Esophagus squamous epithelium (tissue), 5 donors: ENCODE measurements at regions not wholly inside any gene's neighbourhood (a gene's known extent, or its start where the extent isn't known, plus 50 kb on each side); places are given as distances from the start of the nearest gene placed in this dataset.

Experiments
- DNase-seq: peaks from one replicate; lab custom pipeline; 2025; lab: John Stamatoyannopoulos, UW
- H3K27ac ChIP-seq, 4 donors: fragments of 200-600 bp; sonication (generic); one replicate each; pipeline ENCODE4 v1.5.1; 2016 to 2019; ENCODE audit warnings: mild to moderate bottlenecking in 1 of 4
- H3K27me3 ChIP-seq, 4 donors: fragments of 200-600 bp; sonication (generic); 1 replicate in 3 of 4; 2 replicates in 1 of 4; pipeline versions ENCODE4 v1.5.1 to v1.6.0; 2017 to 2021; ENCODE audit warnings: antibody characterized with exemption in 1 of 4
- H3K36me3 ChIP-seq, 3 donors: fragments of 200-600 bp; sonication (generic); one replicate each; pipeline ENCODE4 v1.5.1; 2016 to 2019
- H3K4me1 ChIP-seq, 3 donors: fragments of 200-600 bp; sonication (generic); one replicate each; pipeline ENCODE4 v1.5.1; 2017 to 2019
- H3K4me3 ChIP-seq, 4 donors: fragments of 200-600 bp; sonication (generic); 1 replicate in 3 of 4; 2 replicates in 1 of 4; pipeline ENCODE4 v1.5.1; 2016 to 2019; ENCODE audit warnings: mild to moderate bottlenecking in 2 of 4, moderate library complexity in 1 of 4
- H3K9me3 ChIP-seq, 3 donors: fragments of 200-600 bp; sonication (generic); one replicate each; pipeline ENCODE4 v1.5.1; 2016 to 2019
- CTCF ChIP-seq, 6 experiments: fragments of 450-650 bp in 4 of 6; fragments of 200-600 bp in 2 of 6; sonication (generic) in 2 of 6; IDR thresholded peaks; one replicate each; pipeline ENCODE4 v1.5.1; 2016 to 2019; ENCODE audit warnings: antibody characterized with exemption in 6 of 6, mild to moderate bottlenecking in 4 of 6, moderate library complexity in 4 of 6
- POLR2A ChIP-seq, 4 donors: fragments of 450-650 bp; IDR thresholded peaks; one replicate each; pipeline ENCODE4 v1.6.1; 2017; ENCODE audit warnings: antibody characterized with exemption in 4 of 4, mild to moderate bottlenecking in 4 of 4, moderate library complexity in 3 of 4
- WGBS, 2 donors: methylation state at CpG; one replicate each; pipeline ENCODE4 v1.1.5; 2018; 5-methylcytosine and 5-hydroxymethylcytosine counted together
- intact Hi-C: fragments of 100-400 bp; cut with DNase I; formaldehyde crosslinking; loops from one replicate; pipeline ENCODE4 v1.15.0; 2022
- donor health status: DM: yes; HTN: yes; CAD: no.

GRCh38 chr2:143918465-143918989, 601.4 kb downstream of the ZEB2 start:
- WGBS, 2 donors: 100% methylated on average over 1 of the region's 1 CpG
- Histone ChIP-seq H3K4me3 (no peak overlapping the region), H3K4me1 (no peaks in the 10 kb centered on the region), H3K27me3 (no peaks in the 10 kb centered on the region), H3K36me3 (no peaks in the 10 kb centered on the region), H3K27ac (no peak overlapping the region), H3K9me3 (peaks cover 0 to 18% (median 6%) of the 10 kb centered on the region in 3 donors)
- DNase-seq: no peak
- no peak for TF ChIP-seq POLR2A (IDR thresholded peaks at IDR 0.05)
- TF ChIP-seq CTCF (IDR thresholded peaks at IDR 0.05): no peak
- intact Hi-C loops: no loop called here

DNA sequence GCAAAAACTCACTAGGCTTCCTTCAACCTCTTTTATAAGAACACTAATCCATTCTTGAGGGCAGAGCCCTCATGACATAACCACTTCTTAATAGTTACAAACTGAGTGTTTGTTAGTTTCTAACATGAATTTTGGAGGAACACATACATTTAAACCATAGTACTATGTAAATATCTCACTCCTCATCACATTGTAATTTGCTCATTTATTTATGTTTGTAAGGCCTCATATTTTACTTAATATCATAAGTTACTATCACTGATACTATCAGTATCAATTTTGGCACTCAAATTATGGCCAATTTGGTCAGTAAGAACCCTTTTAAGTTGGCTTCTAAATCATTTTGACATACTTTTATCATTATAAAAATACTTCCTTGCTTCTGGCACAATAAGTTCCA, 603.1 kb downstream of the ZEB2 start:
- intact Hi-C loops: no loop called here
- DNase-seq: no peak
- no peak for TF ChIP-seq POLR2A (IDR thresholded peaks at IDR 0.05)
- TF ChIP-seq CTCF (IDR thresholded peaks at IDR 0.05): no peak
- Histone ChIP-seq H3K36me3 (no peaks in the 10 kb centered on the region), H3K27me3 (no peaks in the 10 kb centered on the region), H3K4me3 (no peak overlapping the region), H3K27ac (no peak overlapping the region), H3K9me3 (peaks cover 0 to 18% (median 6%) of the 10 kb centered on the region in 3 donors), H3K4me1 (no peaks in the 10 kb centered on the region)

DNA sequence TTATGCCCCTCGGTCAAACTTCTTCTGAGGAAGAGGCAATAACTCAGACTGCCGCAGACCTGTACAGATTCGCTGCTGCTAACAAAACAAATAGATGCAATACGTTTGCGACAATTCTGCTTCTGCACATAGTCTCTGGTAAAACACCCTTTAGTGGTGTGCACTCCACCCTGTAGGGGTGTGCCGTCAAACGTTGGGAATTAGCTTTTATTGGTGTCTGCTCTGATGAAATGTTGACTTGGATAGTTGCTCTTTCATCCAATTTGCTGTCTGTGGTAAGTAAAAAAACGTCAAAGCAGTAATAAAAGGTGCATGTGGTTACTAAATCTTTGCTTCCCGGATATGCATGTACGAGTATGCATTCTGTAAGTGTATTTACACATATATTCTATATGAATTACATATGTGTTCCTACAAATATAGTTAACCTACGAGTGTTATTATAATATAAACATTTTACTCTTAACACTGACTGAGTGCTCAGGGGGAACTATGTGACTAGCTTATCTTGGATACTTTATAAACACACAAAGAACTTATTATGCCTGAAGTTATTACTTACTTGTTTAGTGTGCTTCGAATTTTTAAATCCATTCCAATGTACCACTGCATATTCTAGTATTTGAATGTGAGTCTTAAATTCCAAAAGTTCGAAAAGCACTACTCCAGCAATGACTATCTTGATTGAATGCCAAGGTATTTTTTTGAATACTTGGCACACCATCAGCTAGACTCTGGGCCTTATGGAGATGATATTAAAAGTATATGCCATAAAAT, 610.2 kb downstream of the ZEB2 start:
- TF ChIP-seq POLR2A (IDR thresholded peaks at IDR 0.05) (no peak), CTCF (IDR thresholded peaks at IDR 0.05) (no peak)
- no peaks in the 10 kb centered on the region for H3K27me3 ChIP-seq
- WGBS, 2 donors: 62 to 78% methylated on average over 13 of the region's 13 CpGs
- intact Hi-C loops: no loop called here
- no peaks in the 10 kb centered on the region for H3K36me3 ChIP-seq
- no peak overlapping the region for H3K27ac ChIP-seq
- no peaks in the 10 kb centered on the region for H3K4me1 ChIP-seq
- no peak for DNase-seq
- H3K4me3 ChIP-seq: no peak overlapping the region
- H3K9me3 ChIP-seq: no peaks in the 10 kb centered on the region

DNA sequence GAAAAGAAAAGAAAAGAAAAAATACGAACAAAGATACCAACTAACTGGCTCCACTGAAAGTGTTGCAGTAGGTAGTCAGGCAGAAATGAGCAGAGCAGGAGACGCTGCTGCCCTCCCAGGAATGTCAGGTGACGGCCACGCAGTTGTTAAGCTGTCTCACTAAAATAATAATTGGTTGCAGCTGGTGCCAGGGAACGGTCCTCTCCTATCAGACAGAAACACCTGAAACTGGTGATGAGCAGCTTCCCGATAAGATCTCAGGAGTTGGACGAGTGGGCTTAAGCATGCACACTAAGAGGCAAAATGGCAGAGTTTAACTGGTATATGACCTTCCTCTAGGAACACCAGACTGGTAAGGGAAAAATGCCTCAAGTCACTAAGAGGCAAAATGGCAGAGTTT, 611.1 kb downstream of the ZEB2 start:
- no peak for TF ChIP-seq POLR2A (IDR thresholded peaks at IDR 0.05)
- no peak for TF ChIP-seq CTCF (IDR thresholded peaks at IDR 0.05)
- 90% methylated on average over 7 of the region's 7 CpGs for WGBS, 2 donors

GRCh38 chr2:143907801-143908200, 612.1 kb downstream of the ZEB2 start:
- H3K9me3 ChIP-seq: no peaks in the 10 kb centered on the region
- WGBS, 2 donors: 86% methylated on average over 7 of the region's 7 CpGs
- intact Hi-C loops: no loop called here
- no peaks in the 10 kb centered on the region for H3K36me3 ChIP-seq
- no peak for TF ChIP-seq POLR2A (IDR thresholded peaks at IDR 0.05)
- no peak for TF ChIP-seq CTCF (IDR thresholded peaks at IDR 0.05)
- H3K4me3 ChIP-seq: no peak overlapping the region
- H3K4me1 ChIP-seq: no peaks in the 10 kb centered on the region
- H3K27ac ChIP-seq: no peak overlapping the region
- no peak for DNase-seq
- H3K27me3 ChIP-seq: no peaks in the 10 kb centered on the region

More for the DNA sequence above, 611.1 kb downstream of the ZEB2 start:
- intact Hi-C loops: no loop called here
- no peak overlapping the region for H3K27ac ChIP-seq
- DNase-seq: no peak
- no peaks in the 10 kb centered on the region for H3K9me3 ChIP-seq
- no peaks in the 10 kb centered on the region for H3K36me3 ChIP-seq
- no peaks in the 10 kb centered on the region for H3K4me1 ChIP-seq
- H3K4me3 ChIP-seq: no peak overlapping the region
- H3K27me3 ChIP-seq: no peaks in the 10 kb centered on the region
